IMR-90 (cell line): ENCODE measurements at regions not wholly inside any gene's neighbourhood (a gene's known extent, or its start where the extent isn't known, plus 50 kb on each side); places are given as distances from the start of the nearest gene placed in this dataset.

Experiments used
- ATAC-seq: fragments of 200-7000 bp; cut with Tn5 transposase; 2 replicates; pipeline ENCODE4 v1.9.1; 2020; ENCODE audit warnings: low read depth, mild to moderate bottlenecking, moderate library complexity
- BruUV-seq: library from RNA; stranded (reverse); fragments of 400-500 nt; replicated peaks from 2 replicates; lab custom pipeline; 2021; lab: Mats Ljungman, UMichigan
- CTCF ChIA-PET: fragments of 300-600 bp; formaldehyde crosslinking; extraction: SDS; loops from one replicate; lab custom pipeline; 2021; ENCODE audit warnings: antibody characterized with exemption; lab: Yijun Ruan, JAX
- POLR2A ChIA-PET: fragments of 300-600 bp; sonication (Branson Sonifier 250); formaldehyde crosslinking; loops from one replicate; lab custom pipeline; 2022; ENCODE audit warnings: antibody characterized with exemption; ENCODE audit not compliant: unreplicated experiment; lab: Charles Lee
- DNase-seq: peaks from one replicate; pipeline ENCODE4 v3.0.0; 2013
- H2AFZ ChIP-seq: replicated peaks from 2 replicates; pipeline ENCODE3; 2013; ENCODE audit warnings: low read length, mild to moderate bottlenecking; ENCODE audit not compliant: poor library complexity
- H2AK5ac ChIP-seq: 2 replicates; pipeline ENCODE4 v1.6.1; 2013; ENCODE audit warnings: low read depth, low read length, inconsistent platforms
- H2AK9ac ChIP-seq: replicated peaks from 2 replicates; pipeline ENCODE3; 2013; ENCODE audit warnings: mild to moderate bottlenecking, low read depth, low read length, moderate library complexity; ENCODE audit not compliant: poor library complexity
- H2BK120ac ChIP-seq: 2 replicates; pipeline ENCODE4 v1.6.1; 2013; ENCODE audit warnings: low read depth, low read length, inconsistent platforms
- H2BK15ac ChIP-seq: 3 replicates; pipeline ENCODE4 v1.6.1; 2013; ENCODE audit warnings: low read depth, low read length, inconsistent platforms
- H2BK20ac ChIP-seq: 2 replicates; pipeline ENCODE4 v1.6.1; 2013; ENCODE audit warnings: low read depth, mild to moderate bottlenecking, inconsistent platforms, low read length, moderate library complexity
- H2BK5ac ChIP-seq: 2 replicates; pipeline ENCODE4 v1.6.1; 2013; ENCODE audit warnings: mild to moderate bottlenecking, low read depth, low read length, inconsistent platforms; ENCODE audit not compliant: poor library complexity, severe bottlenecking
- H3K14ac ChIP-seq: replicated peaks from 2 replicates; pipeline ENCODE4 v1.6.1; 2013; ENCODE audit warnings: low read depth, low read length, inconsistent platforms
- H3K18ac ChIP-seq: 2 replicates; pipeline ENCODE4 v1.6.1; 2013; ENCODE audit warnings: low read depth, low read length, control low read depth
- H3K23ac ChIP-seq: 2 replicates; pipeline ENCODE4 v1.6.1; 2013; ENCODE audit warnings: low read depth, low read length, inconsistent platforms
- H3K27ac ChIP-seq: 2 replicates; pipeline ENCODE4 v1.5.1; 2013; ENCODE audit warnings: mild to moderate bottlenecking, control low read depth, low read length; ENCODE audit not compliant: insufficient read depth
- H3K27me3 ChIP-seq: 2 replicates; pipeline ENCODE4 v1.6.1; 2013; ENCODE audit warnings: low read length; ENCODE audit not compliant: control insufficient read depth, insufficient read depth
- H3K36me3 ChIP-seq: 2 replicates; pipeline ENCODE4 v1.6.1; 2013; ENCODE audit warnings: low read length, mixed read lengths; ENCODE audit not compliant: control insufficient read depth, insufficient read depth
- H3K4ac ChIP-seq: 2 replicates; pipeline ENCODE4 v1.6.1; 2013; ENCODE audit warnings: low read depth, low read length, inconsistent platforms
- H3K4me1 ChIP-seq: 2 replicates; pipeline ENCODE4 v1.6.1; 2013; ENCODE audit warnings: low read length, mixed read lengths; ENCODE audit not compliant: control insufficient read depth, insufficient read depth
- H3K4me2 ChIP-seq: 2 replicates; pipeline ENCODE4 v1.6.1; 2013; ENCODE audit warnings: low read depth, mild to moderate bottlenecking, control low read depth, low read length, moderate library complexity
- H3K4me3 ChIP-seq: 2 replicates; pipeline ENCODE4 v1.5.1; 2013; ENCODE audit warnings: low read depth, mild to moderate bottlenecking, control low read depth, low read length, moderate library complexity; ENCODE audit not compliant: insufficient read depth
- H3K56ac ChIP-seq: 2 replicates; pipeline ENCODE4 v1.6.1; 2013; ENCODE audit warnings: low read length, inconsistent platforms; ENCODE audit not compliant: insufficient read depth; ENCODE audit errors: extremely low read depth
- H3K79me1 ChIP-seq, 2 experiments: 2 replicates each; pipeline ENCODE4 v1.6.1; 2013; ENCODE audit warnings: low read length in 2 of 2, inconsistent platforms in 1 of 2, low read depth in 1 of 2
- H3K9ac ChIP-seq: 2 replicates; pipeline ENCODE4 v1.6.1; 2013; ENCODE audit warnings: low read depth, low read length, control low read depth
- H3K9me1 ChIP-seq: 2 replicates; pipeline ENCODE4 v1.6.1; 2013; ENCODE audit warnings: low read length, inconsistent platforms; ENCODE audit not compliant: insufficient read depth
- H3K9me3 ChIP-seq: 2 replicates; pipeline ENCODE4 v1.6.1; 2013; ENCODE audit warnings: low read length; ENCODE audit not compliant: control insufficient read depth, insufficient read depth
- H4K20me1 ChIP-seq: 2 replicates; pipeline ENCODE4 v1.6.1; 2013; ENCODE audit warnings: low read length, inconsistent platforms; ENCODE audit not compliant: insufficient read depth
- H4K5ac ChIP-seq: 2 replicates; pipeline ENCODE4 v1.6.1; 2013; ENCODE audit warnings: mild to moderate bottlenecking, low read depth, low read length, control low read depth
- H4K8ac ChIP-seq, 2 experiments: 2 replicates each; pipeline ENCODE4 v1.6.1; 2013; ENCODE audit warnings: low read depth in 2 of 2, low read length in 2 of 2, control low read depth in 1 of 2, inconsistent platforms in 1 of 2
- H4K91ac ChIP-seq: 2 replicates; pipeline ENCODE4 v1.6.1; 2013; ENCODE audit warnings: low read depth, low read length, inconsistent platforms; ENCODE audit not compliant: insufficient read depth
- MXI1 ChIP-seq: IDR thresholded peaks from 2 replicates; pipeline ENCODE4 v1.6.1; 2012; ENCODE audit warnings: low read depth, mild to moderate bottlenecking, low read length, moderate library complexity, borderline replicate concordance
- WGBS, 2 experiments: methylation state at CpG; one replicate each; pipeline versions ENCODE4 v1.1.5 to v1.1.7; 2013; ENCODE audit warnings: missing lambda C conversion rate in 2 of 2; ENCODE audit not compliant: insufficient read length in 1 of 2; ENCODE audit errors: extremely low coverage in 2 of 2; 5-methylcytosine and 5-hydroxymethylcytosine counted together
- dilution Hi-C: fragments of 300-500 bp; cut with HindIII; formaldehyde crosslinking; loops from one replicate; pipeline ENCODE4 v1.14.3; 2018; ENCODE audit warnings: low sequenced_read_pairs; ENCODE audit not compliant: unreplicated experiment
- in situ Hi-C: fragments of 300-500 bp; cut with MboI; formaldehyde crosslinking; loops from 3 replicates; pipeline ENCODE4 v1.14.3; 2019; ENCODE audit warnings: low sequenced_read_pairs, inconsistent platforms, mixed read lengths
- intact Hi-C: fragments of 100-400 bp; cut with micrococcal nuclease; formaldehyde crosslinking; loops from 2 replicates; pipeline ENCODE4 v1.10.0; 2022

DNA sequence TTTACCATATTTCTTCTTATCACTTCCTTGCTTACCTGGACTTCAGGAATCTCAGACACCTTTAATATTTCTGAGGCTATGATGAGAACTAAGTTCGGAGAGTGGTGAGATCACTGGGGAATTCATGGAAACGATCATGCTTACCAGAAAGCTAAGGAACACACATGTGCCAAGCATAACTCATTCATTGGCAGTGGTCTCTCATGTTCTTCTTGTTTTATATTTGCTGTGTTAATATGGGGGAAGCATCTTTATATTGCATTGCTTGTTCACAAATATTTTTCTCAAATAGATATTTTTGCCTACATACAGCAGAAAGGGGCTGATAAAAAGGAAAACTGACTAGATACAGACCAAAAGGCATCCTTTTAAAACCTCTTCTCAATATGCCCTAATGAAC, 55.8 kb downstream of the COL6A6 start:
- DNase-seq = no peak
- WGBS, 2 experiments = no CpG with 5 or more reads among the region's 2 CpGs

More for the DNA sequence above, 55.8 kb downstream of the COL6A6 start:
- dilution Hi-C loops = no loop called here
- no TSS peak for BruUV-seq
- H3K27me3 ChIP-seq = peaks cover 4% of the 10 kb centered on the region; the same call in 1 of the 2 replicates
- ATAC-seq = no peak
- no peak for TF ChIP-seq MXI1
- H3K27ac ChIP-seq = no peak overlapping the region
- CTCF ChIA-PET = no interaction called here
- no peak overlapping the region for H3K14ac ChIP-seq
- no peaks in the 10 kb centered on the region for H3K9me3 ChIP-seq
- no peak overlapping the region for H3K4ac ChIP-seq
- no peak overlapping the region for H2BK5ac ChIP-seq
- no peaks in the 10 kb centered on the region for H3K79me1 ChIP-seq
- H4K8ac ChIP-seq = no peak overlapping the region
- H4K20me1 ChIP-seq = no peaks in the 10 kb centered on the region
- no peak overlapping the region for H2AK9ac ChIP-seq
- H2BK15ac ChIP-seq = no peak overlapping the region
- no peak overlapping the region for H3K56ac ChIP-seq
- no peak overlapping the region for H2BK120ac ChIP-seq
- no peak overlapping the region for H2BK20ac ChIP-seq
- in situ Hi-C loops = no loop called here
- H3K4me1 ChIP-seq = 0 out of 2 replicates have a peak, but pooled peaks cover 2% of the 10 kb centered on the region
- no peaks in the 10 kb centered on the region for H3K36me3 ChIP-seq
- no peak overlapping the region for H4K91ac ChIP-seq
- H2AK5ac ChIP-seq = no peak overlapping the region
- intact Hi-C loops = loop anchor here (10.0 kb wide), 1 partner anchor 392 kb away; no protein-coding TSS in a partner anchor
- no peak overlapping the region for H3K23ac ChIP-seq
- H3K9ac ChIP-seq = no peak overlapping the region
- no peak overlapping the region for H4K5ac ChIP-seq
- no peak overlapping the region for H3K4me2 ChIP-seq
- no peak overlapping the region for H2AFZ ChIP-seq
- POLR2A ChIA-PET = no interaction called here
- H3K4me3 ChIP-seq = no peak overlapping the region
- peaks cover 4% of the 10 kb centered on the region; the same call in 1 of the 2 replicates for H3K9me1 ChIP-seq
- H3K18ac ChIP-seq = no peak overlapping the region
